Lower leg skin (tissue), 4 donors: ENCODE measurements at regions not wholly inside any gene's neighbourhood (a gene's known extent, or its start where the extent isn't known, plus 50 kb on each side); places are given as distances from the start of the nearest gene placed in this dataset.

Experiments used
- DNase-seq, 2 donors: peaks; one replicate each; pipeline ENCODE4 v3.0.0-alpha.2; 2019; ENCODE audit warnings: low spot score in 2 of 2
- H3K4me3 ChIP-seq: fragments of 200-600 bp; sonication (generic); 2 replicates; pipeline ENCODE4 v1.5.1; 2017; ENCODE audit warnings: mild to moderate bottlenecking, low read depth; ENCODE audit not compliant: poor library complexity, severe bottlenecking
- CTCF ChIP-seq, 3 donors: fragments of 450-650 bp; IDR thresholded peaks; one replicate each; pipeline ENCODE4 v1.5.1; 2016; ENCODE audit warnings: antibody characterized with exemption in 3 of 3, mild to moderate bottlenecking in 3 of 3, moderate library complexity in 2 of 3
- POLR2A ChIP-seq, 2 donors: fragments of 450-650 bp; IDR thresholded peaks; one replicate each; pipeline ENCODE4 v1.6.1; 2016 to 2017; ENCODE audit warnings: antibody characterized with exemption in 2 of 2, mild to moderate bottlenecking in 1 of 2, moderate library complexity in 1 of 2
- WGBS, 2 donors: methylation state at CpG; one replicate each; pipeline ENCODE4 v1.1.5; 2018; 5-methylcytosine and 5-hydroxymethylcytosine counted together
- intact Hi-C: fragments of 100-400 bp; cut with DNase I; formaldehyde crosslinking; loops from one replicate; pipeline ENCODE4 v1.15.0; 2023; ENCODE audit warnings: low total_unique reads

DNA sequence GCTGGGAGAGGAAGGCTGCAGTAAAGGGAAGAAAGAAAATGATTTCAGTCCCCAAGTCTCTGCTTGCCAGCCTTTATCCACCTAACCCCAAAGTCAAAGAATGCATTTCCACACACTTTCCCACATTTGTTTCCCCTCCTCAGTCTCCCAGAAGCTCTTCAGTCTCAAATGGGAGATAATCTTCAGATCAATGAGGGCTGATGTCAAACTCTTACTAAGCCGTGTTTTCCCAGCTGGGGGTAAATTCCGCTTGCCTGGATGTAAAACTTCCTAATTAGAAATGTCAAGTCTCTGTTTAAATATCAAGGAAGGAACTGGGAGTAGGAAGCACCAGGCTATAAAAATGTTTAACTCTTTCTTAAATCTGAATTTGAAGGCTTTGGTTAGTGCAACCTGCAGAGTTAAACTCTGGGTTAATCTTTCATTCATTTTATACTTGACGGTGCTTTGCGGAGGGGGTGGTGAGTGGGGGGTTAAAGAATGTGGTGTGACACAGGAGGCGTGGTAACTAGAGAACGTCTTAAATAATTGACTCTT, 601.4 kb upstream of the ACTRT1 start:
- WGBS, 2 donors: 14 to 24% methylated on average over 6 of the region's 6 CpGs
- intact Hi-C loops: no loop called here
- H3K4me3 ChIP-seq: no peak overlapping the region
- no peak for TF ChIP-seq CTCF (IDR thresholded peaks at IDR 0.05)
- no peak for TF ChIP-seq POLR2A (IDR thresholded peaks at IDR 0.05)
- DNase-seq: no peak

- DNase-seq: no peak
- 44 to 59% methylated on average over 1 of the region's 1 CpG for WGBS, 2 donors
- intact Hi-C loops: no loop called here
- no peak overlapping the region for H3K4me3 ChIP-seq
- no peak for TF ChIP-seq CTCF (IDR thresholded peaks at IDR 0.05)
- TF ChIP-seq POLR2A (IDR thresholded peaks at IDR 0.05): no peak
Measured at GRCh38 chrX:128650326-128650725, 598.1 kb upstream of the ACTRT1 start.

- TF ChIP-seq CTCF (IDR thresholded peaks at IDR 0.05) (no peak), POLR2A (IDR thresholded peaks at IDR 0.05) (no peak)
- no peak for DNase-seq
- intact Hi-C loops: no loop called here
- H3K4me3 ChIP-seq: no peak overlapping the region
- WGBS, 2 donors: 23 to 29% methylated on average over 1 of the region's 1 CpG
Measured at GRCh38 chrX:128634754-128635153, 582.6 kb upstream of the ACTRT1 start.

DNA sequence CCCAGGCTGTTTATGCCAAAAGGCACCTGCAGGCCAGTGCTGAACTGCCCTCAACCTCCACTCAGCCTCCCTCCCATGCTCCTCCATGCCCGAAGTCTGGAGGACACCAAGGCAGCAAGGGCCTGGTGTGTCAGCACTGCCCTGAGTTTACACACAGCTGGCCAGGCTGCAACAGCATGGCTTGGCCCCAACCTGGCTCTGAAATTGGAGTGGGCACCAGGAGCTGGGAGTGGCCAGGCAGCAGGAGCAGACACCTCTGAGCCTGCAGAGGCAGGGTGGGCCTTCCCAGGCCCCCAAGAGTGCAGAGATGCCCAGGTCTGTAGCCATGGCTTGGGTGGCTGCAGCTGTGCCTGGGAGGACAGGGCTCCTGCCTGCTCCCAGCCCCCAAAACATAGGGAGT, 571.2 kb upstream of the ACTRT1 start:
- H3K4me3 ChIP-seq: no peak overlapping the region
- DNase-seq: no peak
- intact Hi-C loops: no loop called here
- no peak for TF ChIP-seq CTCF (IDR thresholded peaks at IDR 0.05)
- no peak for TF ChIP-seq POLR2A (IDR thresholded peaks at IDR 0.05)
- WGBS, 2 donors: 83% methylated on average over 1 of the region's 1 CpG; no CpG with 5 or more reads in 1 of the 2 donors

DNA sequence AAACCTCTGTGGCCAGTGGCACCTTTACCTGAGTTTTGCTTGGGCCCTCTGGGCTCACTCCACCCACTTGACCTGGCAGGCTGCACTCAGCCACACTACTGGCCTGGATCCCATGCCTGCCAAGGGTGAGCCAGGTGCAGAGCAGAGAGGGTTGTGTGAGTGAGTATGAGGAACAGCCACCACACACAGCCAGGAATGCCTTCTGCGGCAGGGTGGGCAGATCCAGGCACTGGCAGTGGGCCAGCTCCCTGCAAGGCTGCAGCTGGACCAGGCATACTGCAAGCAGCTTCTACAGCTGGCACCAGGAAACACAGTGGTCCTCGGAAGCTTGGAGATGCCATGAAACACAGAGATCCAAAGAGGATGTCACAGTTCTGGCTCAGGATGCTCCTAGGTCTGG, 570.1 kb upstream of the ACTRT1 start:
- DNase-seq: no peak
- 81 to 88% methylated on average over 1 to 2 of the region's 2 CpGs for WGBS, 2 donors
- intact Hi-C loops: no loop called here
- no peak overlapping the region for H3K4me3 ChIP-seq
- TF ChIP-seq POLR2A (IDR thresholded peaks at IDR 0.05) (no peak), CTCF (IDR thresholded peaks at IDR 0.05) (no peak)

DNA sequence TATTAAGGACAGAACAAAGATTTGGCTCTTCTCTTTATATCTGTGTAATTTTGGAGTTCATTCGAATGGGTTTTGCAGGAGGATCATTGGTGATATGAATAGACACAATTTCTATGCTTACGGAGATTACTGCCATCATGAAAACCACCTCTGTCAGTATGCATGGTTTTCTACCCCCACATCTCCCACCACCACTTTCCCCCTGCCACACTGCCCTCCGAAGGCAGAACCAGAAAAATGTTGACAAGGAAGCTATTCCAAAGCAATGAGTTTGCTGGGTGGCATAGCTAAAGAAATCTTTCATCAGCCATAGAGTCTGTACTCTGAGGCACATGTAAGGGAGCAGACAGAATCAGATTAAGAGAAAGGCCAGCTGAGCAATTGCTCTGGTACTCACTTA, 567.3 kb upstream of the ACTRT1 start:
- no peak overlapping the region for H3K4me3 ChIP-seq
- 71 to 72% methylated on average over 3 of the region's 3 CpGs for WGBS, 2 donors
- DNase-seq: no peak
- intact Hi-C loops: no loop called here
- TF ChIP-seq POLR2A (IDR thresholded peaks at IDR 0.05): no peak
- TF ChIP-seq CTCF (IDR thresholded peaks at IDR 0.05): no peak
